HS-27A (cell line): ENCODE measurements at regions not wholly inside any gene's neighbourhood (a gene's known extent, or its start where the extent isn't known, plus 50 kb on each side); places are given as distances from the start of the nearest gene placed in this dataset.

Experiments
- DNase-seq: peaks from one replicate; pipeline ENCODE4 v3.0.0-alpha.2; 2012; ENCODE audit warnings: low read depth, missing footprints

GRCh38 chr2:196316050-196316430 is 144.7 kb upstream of the STK17B start:
- no peak for DNase-seq

- DNase-seq = no peak
Observed at GRCh38 chr2:196318517-196319377, 147.4 kb upstream of the STK17B start.

- DNase-seq = no peak
Observed at GRCh38 chr2:196322973-196323810, 151.8 kb upstream of the STK17B start.

GRCh38 chr2:196324211-196324610 is 152.8 kb upstream of the STK17B start:
- DNase-seq = no peak

- no peak for DNase-seq
Observed at GRCh38 chr2:196328088-196328680, 156.8 kb upstream of the STK17B start.

- no peak for DNase-seq
Observed at GRCh38 chr2:196329959-196330358, 158.6 kb upstream of the STK17B start.

GRCh38 chr2:196330645-196331044 is 159.3 kb upstream of the STK17B start:
- no peak for DNase-seq

- DNase-seq = no peak
Observed at GRCh38 chr2:196331143-196331542, 159.8 kb upstream of the STK17B start.

GRCh38 chr2:196331851-196332250 is 160.5 kb upstream of the STK17B start:
- DNase-seq = no peak

- no peak for DNase-seq
Observed at GRCh38 chr2:196333397-196333796, 162.0 kb upstream of the STK17B start.

GRCh38 chr2:196334710-196335109 is 163.3 kb upstream of the STK17B start:
- DNase-seq = no peak

GRCh38 chr2:196335221-196335634 is 163.8 kb upstream of the STK17B start:
- peak; percentile 64 for DNase-seq

GRCh38 chr2:196336207-196336606 is 164.8 kb upstream of the STK17B start:
- DNase-seq = no peak

GRCh38 chr2:196336715-196337114 is 165.3 kb upstream of the STK17B start:
- no peak for DNase-seq

- no peak for DNase-seq
Observed at GRCh38 chr2:196337208-196337953, 166.0 kb upstream of the STK17B start.

- no peak for DNase-seq
Observed at GRCh38 chr2:196338440-196338839, 167.1 kb upstream of the STK17B start.

- DNase-seq = no peak
Observed at GRCh38 chr2:196341277-196341841, 170.0 kb upstream of the STK17B start.

GRCh38 chr2:196344397-196344796 is 173.0 kb upstream of the STK17B start:
- no peak for DNase-seq

GRCh38 chr2:196353717-196354116 is 182.3 kb upstream of the STK17B start:
- DNase-seq = no peak

GRCh38 chr2:196354186-196354585 is 182.8 kb upstream of the STK17B start:
- no peak for DNase-seq

- DNase-seq = no peak
Observed at GRCh38 chr2:196356332-196356731, 185.0 kb upstream of the STK17B start.

GRCh38 chr2:196360650-196361049 is 189.3 kb upstream of the STK17B start:
- DNase-seq = no peak
